GM12864 (cell line): ENCODE measurements at regions not wholly inside any gene's neighbourhood (a gene's known extent, or its start where the extent isn't known, plus 50 kb on each side); places are given as distances from the start of the nearest gene placed in this dataset.

Source experiments
- DNase-seq: peaks from one replicate; pipeline ENCODE4 v3.0.0-alpha.2; 2011; ENCODE audit warnings: low read depth
- H3K4me3 ChIP-seq: 2 replicates; pipeline ENCODE4 v1.5.1; 2011; ENCODE audit warnings: mild to moderate bottlenecking, low read depth, low read length, control low read depth
- TF ChIP-seq, protein P1 (sequence below): IDR thresholded peaks from 2 replicates; pipeline ENCODE4 v1.5.1; 2011; ENCODE audit warnings: low read depth, mild to moderate bottlenecking, moderate library complexity, low read length, control low read depth, inconsistent platforms; ENCODE audit errors: missing control alignments

DNA sequence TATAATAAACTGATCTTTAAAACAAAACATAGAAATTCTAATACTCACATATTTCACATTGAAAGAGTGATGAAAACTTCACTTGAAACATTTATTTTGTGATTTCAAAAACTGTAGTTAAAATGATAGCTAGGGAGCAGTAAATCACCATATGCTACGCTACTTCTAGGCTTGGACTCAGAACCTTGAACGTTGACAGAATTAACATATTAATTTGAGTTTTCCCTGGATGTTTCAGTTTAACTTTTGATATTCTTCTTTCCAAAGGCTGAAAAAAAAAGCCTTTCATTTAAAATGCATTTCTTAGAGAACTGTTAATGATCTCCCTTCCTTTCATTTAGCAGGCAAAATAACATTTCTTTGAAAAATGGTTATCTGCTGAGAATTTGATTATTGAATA, 307.8 kb upstream of the SGCD start:
- no peak overlapping the region for H3K4me3 ChIP-seq
- DNase-seq = no peak
- TF ChIP-seq, protein P1, sequence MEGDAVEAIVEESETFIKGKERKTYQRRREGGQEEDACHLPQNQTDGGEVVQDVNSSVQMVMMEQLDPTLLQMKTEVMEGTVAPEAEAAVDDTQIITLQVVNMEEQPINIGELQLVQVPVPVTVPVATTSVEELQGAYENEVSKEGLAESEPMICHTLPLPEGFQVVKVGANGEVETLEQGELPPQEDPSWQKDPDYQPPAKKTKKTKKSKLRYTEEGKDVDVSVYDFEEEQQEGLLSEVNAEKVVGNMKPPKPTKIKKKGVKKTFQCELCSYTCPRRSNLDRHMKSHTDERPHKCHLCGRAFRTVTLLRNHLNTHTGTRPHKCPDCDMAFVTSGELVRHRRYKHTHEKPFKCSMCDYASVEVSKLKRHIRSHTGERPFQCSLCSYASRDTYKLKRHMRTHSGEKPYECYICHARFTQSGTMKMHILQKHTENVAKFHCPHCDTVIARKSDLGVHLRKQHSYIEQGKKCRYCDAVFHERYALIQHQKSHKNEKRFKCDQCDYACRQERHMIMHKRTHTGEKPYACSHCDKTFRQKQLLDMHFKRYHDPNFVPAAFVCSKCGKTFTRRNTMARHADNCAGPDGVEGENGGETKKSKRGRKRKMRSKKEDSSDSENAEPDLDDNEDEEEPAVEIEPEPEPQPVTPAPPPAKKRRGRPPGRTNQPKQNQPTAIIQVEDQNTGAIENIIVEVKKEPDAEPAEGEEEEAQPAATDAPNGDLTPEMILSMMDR = no peak

DNA sequence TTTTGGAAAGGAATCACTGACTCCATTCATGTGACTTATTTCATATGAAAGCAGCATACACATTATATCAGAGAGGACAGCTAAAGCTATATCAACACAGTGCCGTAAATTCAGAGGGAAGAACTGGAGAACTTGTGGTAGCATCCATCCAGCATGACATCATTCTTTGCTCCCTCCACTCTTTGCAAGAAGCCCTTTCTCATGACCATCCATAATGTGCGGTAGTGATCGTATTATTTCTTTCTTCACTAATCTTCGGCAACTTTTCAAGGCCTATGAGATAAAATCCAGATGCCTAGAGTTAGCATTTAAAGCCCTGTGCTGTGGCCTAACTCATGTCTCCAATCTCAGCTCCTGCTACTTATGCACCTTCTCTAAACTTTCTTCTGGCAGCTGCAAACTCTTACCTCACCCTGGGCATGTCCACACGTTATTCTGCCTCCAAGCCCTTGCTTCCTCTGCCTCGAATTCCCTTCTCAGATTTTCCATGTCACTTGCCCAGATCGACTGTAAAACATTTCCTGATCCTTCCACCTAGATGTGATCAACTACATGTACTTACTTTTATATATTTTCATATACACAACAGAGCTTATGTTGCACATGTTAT, 307.3 kb upstream of the SGCD start:
- DNase-seq = no peak
- TF ChIP-seq, protein P1 = no peak

DNA sequence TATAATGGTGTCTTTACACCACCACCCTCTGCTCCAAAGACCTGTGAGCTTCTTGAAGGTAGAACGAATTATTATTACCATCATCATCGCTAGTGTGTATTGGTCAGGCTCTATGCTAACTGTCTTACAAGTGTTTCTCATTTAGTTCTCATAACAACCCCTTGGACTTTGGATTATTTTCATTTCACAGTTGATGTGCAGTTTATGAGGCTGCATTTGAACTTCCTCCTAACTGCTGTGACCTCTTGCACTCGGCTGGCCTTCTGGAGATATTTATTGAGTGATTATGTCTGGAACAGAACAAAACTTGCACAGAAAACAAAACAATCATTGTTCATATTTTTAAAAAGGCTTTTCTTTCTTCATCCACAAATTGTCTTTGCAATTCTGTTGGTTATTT, 306.3 kb upstream of the SGCD start:
- TF ChIP-seq, protein P1 = no peak
- H3K4me3 ChIP-seq = no peak overlapping the region

More for the DNA sequence above, 307.3 kb upstream of the SGCD start:
- no peak overlapping the region for H3K4me3 ChIP-seq

DNA sequence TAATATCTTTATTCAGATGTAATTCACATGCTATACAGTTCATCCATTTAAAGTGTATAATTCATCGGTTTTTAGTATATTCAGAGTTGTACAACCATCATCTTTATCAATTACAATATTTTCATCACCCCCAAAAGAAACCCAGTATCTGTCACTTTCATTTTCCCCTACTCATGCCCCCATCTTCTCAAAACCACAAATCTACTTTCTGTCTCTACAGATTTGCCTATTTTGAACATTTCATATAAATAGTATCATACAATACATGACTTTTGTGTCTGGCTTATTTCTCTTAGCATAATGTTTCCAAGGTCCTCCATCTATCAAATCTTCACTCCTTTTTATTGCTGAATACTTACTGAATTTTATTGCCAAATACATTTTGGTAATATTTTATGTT, 305.1 kb upstream of the SGCD start:
- TF ChIP-seq, protein P1 = no peak
- no peak for DNase-seq
- H3K4me3 ChIP-seq = no peak overlapping the region

More for the DNA sequence above, 306.3 kb upstream of the SGCD start:
- no peak for DNase-seq

DNA sequence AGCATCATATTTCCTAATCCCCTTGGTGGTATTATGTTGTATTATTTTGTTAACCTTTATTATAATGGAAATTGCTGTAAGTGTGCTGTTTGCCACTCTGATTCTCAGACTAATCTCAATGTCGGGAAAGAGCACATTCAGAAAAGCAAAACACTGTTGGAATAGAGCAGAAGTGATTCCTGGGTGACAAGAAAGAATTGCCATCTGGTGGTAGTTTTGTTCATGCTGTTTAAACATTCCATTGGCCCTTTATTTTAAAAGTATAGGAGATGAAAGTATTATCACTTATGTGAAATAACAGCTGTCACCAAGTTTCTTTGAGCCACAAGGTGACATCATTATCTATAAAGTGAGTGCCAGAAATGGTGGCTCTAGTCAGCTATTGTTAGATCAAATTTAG, 301.3 kb upstream of the SGCD start:
- TF ChIP-seq, protein P1 = no peak
- DNase-seq = no peak
- no peak overlapping the region for H3K4me3 ChIP-seq

DNA sequence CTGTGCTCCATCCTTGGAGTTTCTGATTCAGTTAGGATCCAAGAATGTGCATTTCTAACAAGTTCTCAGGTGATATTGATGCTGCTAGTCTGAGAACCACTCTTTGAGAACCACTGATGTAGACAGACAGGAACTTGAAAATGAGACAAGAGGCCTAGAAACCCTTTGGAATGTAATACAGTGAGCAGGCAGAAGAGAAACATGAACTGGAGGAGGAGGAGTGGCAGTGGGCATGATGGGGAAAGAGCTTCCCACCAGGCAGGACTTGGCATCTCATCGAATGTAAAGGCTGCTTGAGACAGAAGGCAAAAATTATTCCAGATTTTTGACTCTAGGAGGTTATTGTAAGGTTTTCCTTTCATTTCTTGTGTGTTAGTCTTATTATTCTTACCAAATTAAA, 295.8 kb upstream of the SGCD start:
- DNase-seq = no peak
- TF ChIP-seq, protein P1 = no peak
- H3K4me3 ChIP-seq = no peak overlapping the region

DNA sequence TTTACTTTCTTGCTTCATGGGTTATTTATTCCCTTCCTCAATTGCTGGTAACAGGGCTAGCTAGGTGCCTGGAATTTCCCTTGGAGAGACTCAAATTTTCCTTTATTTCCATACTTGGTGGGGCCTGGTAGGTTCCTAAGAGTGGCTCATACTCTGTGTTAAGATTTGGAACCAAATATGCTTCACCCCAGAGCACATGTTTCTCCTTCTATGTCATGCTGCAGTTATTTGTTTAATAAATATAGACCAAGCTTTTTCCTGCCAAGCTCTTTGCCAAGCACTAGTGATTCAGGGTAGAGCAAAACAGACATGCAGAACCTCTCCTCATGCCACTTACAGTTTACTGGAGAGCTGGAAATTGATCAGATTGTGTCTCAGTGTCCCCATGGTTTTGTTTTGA, 290.3 kb upstream of the SGCD start:
- no peak for DNase-seq
- TF ChIP-seq, protein P1 = no peak

More for the DNA sequence above, 290.3 kb upstream of the SGCD start:
- no peak overlapping the region for H3K4me3 ChIP-seq
